ENCODE measurements at regions not wholly inside any gene's neighbourhood (a gene's known extent, or its start where the extent isn't known, plus 50 kb on each side); places are given as distances from the start of the nearest gene placed in this dataset.

DNA sequence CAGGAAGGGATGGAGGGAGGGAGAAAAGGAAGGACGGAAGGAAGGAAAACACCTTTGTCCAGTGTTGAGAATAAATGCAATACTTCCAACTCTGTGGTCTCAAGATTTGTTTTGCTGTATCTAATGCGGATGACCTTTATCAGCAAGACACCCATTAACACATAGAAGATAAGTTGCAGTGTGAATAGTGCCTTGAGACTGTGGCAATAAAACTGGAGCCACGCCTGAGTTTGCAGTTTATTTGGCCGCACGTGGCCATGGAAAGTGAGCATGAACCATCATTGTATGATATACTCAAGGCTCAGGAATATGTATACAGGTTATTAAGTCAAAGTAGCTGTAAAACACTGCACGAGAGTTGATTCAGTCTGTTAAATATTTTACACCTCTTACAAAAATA is 113.6 kb upstream of the EEA1 start:
- TF ChIP-seq, protein P1, sequence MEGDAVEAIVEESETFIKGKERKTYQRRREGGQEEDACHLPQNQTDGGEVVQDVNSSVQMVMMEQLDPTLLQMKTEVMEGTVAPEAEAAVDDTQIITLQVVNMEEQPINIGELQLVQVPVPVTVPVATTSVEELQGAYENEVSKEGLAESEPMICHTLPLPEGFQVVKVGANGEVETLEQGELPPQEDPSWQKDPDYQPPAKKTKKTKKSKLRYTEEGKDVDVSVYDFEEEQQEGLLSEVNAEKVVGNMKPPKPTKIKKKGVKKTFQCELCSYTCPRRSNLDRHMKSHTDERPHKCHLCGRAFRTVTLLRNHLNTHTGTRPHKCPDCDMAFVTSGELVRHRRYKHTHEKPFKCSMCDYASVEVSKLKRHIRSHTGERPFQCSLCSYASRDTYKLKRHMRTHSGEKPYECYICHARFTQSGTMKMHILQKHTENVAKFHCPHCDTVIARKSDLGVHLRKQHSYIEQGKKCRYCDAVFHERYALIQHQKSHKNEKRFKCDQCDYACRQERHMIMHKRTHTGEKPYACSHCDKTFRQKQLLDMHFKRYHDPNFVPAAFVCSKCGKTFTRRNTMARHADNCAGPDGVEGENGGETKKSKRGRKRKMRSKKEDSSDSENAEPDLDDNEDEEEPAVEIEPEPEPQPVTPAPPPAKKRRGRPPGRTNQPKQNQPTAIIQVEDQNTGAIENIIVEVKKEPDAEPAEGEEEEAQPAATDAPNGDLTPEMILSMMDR (IDR thresholded peaks at IDR 0.05; ENCODE audit: low read length) = no peak
- TF ChIP-seq EZH2 (IDR thresholded peaks at IDR 0.05; ENCODE audit: borderline replicate concordance, low read length) = no peak
